NB4 (cell line): ENCODE measurements at regions not wholly inside any gene's neighbourhood (a gene's known extent, or its start where the extent isn't known, plus 50 kb on each side); places are given as distances from the start of the nearest gene placed in this dataset.

Experiments used
- CTCF ChIP-seq: IDR thresholded peaks from one replicate; pipeline ENCODE4 v1.5.1; 2012; ENCODE audit warnings: low read depth, low read length
- MYC ChIP-seq: IDR thresholded peaks from 2 replicates; pipeline ENCODE4 v1.6.1; 2011; ENCODE audit warnings: low read depth, low read length
- POLR2A ChIP-seq: IDR thresholded peaks from 2 replicates; pipeline ENCODE4 v1.6.1; 2011; ENCODE audit warnings: mild to moderate bottlenecking; ENCODE audit not compliant: insufficient read length; ENCODE audit errors: extremely low read depth

- no peak for TF ChIP-seq CTCF
- TF ChIP-seq MYC = no peak
- no peak for TF ChIP-seq POLR2A
Measured at GRCh38 chr3:148036331-148036876, 627.2 kb downstream of the ZIC1 start.
